ENCODE measurements at regions not wholly inside any gene's neighbourhood (a gene's known extent, or its start where the extent isn't known, plus 50 kb on each side); places are given as distances from the start of the nearest gene placed in this dataset.

DNA sequence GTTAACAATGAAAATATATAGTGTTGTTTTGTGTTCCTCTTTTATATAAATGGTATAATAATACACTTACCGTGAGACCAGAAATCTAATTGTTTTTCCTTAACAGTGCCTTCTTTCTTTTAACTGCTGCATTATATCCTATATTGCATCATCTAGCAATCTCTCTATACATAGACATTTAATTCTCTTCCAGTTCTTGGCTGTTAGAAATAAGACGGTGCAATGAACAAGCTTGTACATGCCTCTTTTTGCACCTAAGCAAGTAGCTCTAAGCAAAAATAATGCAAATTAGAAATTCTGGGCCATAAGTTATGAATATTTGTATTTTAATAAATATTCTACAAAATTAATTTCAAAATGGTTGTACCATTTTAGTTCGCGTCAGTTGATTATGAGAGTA is 55.9 kb upstream of the AHR start:
- DNase-seq: no peak

DNA sequence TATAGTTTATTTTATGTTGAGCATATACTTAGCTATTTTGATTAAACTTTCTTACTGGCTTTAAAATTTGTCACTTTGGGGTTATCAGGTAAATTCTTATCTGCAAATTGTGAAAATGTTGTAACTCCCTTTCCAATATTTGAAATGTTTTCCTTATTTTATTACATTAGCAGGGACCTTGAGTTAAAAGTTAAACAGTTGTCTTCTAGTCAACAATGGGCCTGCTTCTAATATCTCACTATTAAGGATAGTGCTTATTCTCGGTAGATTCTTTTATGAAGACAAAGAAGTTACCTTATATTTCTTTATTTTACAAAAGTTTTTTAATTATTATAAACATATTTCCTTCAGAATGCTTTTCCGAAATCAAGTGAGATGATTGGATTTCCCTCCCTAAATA is 53.7 kb upstream of the AHR start:
- DNase-seq: no peak

DNA sequence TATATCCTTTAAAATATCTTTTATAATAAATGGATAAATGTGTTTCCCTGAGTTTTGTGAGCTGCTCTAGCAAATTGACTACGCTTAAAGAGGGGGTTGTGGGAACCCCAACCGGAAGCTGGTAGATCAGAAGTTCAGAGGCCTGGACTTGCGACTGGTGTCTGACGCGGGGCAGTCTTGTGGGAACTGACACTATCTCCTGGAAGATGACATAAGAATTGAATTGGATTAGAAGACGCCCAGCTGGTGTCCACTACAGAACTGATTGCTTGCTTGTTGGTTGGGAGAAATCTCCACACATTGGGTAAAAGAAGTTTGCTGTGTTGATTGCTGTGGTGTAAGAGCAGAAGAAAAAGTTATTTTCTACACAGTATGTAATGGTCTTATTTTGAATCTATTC is 51.1 kb upstream of the AHR start:
- DNase-seq: no peak

DNA sequence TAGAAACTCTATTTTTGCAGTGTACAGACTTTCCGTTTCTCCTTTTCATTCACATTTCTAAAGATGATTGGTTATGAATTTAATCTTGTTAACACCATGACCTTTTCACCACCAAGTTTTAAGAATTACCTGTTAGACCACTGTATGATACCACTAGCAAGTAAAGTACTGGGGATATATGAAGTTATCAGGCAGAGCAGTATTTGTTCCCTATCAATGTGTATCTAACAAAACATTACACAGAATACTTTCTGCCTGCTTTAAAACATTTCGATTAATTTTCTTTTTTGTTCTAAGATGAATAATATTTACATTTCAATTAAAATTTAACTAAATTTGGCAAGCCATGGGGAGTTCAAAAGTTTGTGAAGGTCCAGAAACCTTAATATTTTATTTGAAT is 49.9 kb upstream of the AHR start:
- DNase-seq: no peak
